Gastroesophageal sphincter (tissue), 4 donors: ENCODE measurements at regions not wholly inside any gene's neighbourhood (a gene's known extent, or its start where the extent isn't known, plus 50 kb on each side); places are given as distances from the start of the nearest gene placed in this dataset.

Source experiments
- ATAC-seq: fragments of 150-250 bp; one replicate; pipeline ENCODE4 v1.9.1; 2016; ENCODE audit warnings: mild to moderate bottlenecking, moderate library complexity
- H3K27ac ChIP-seq, 4 donors: fragments of 200-600 bp; sonication (generic) in 3 of 4; 1 replicate in 3 of 4; 2 replicates in 1 of 4; pipeline ENCODE4 v1.5.1; 2016 to 2019
- H3K27me3 ChIP-seq: fragments of 200-600 bp; sonication (generic); one replicate; pipeline ENCODE4 v1.5.1; 2019
- H3K36me3 ChIP-seq, 2 donors: fragments of 200-600 bp; sonication (generic); one replicate each; pipeline ENCODE4 v1.5.1; 2019; ENCODE audit warnings: control low read depth in 1 of 2
- H3K4me1 ChIP-seq, 3 donors: fragments of 200-600 bp; sonication (generic); 1 replicate in 2 of 3; 2 replicates in 1 of 3; pipeline ENCODE4 v1.5.1; 2016 to 2019; ENCODE audit warnings: control low read depth in 2 of 3
- H3K4me3 ChIP-seq, 2 donors: fragments of 200-600 bp; sonication (generic); one replicate each; pipeline ENCODE4 v1.5.1; 2019; ENCODE audit warnings: mild to moderate bottlenecking in 1 of 2, moderate library complexity in 1 of 2
- H3K9me3 ChIP-seq, 3 donors: fragments of 200-600 bp; sonication (generic); one replicate each; pipeline ENCODE4 v1.5.1; 2017 to 2019; ENCODE audit warnings: control low read depth in 2 of 3
- CTCF ChIP-seq, 4 experiments: fragments of 200-600 bp in 2 of 4; fragments of 450-650 bp in 2 of 4; sonication (generic) in 1 of 4; IDR thresholded peaks; one replicate each; pipeline ENCODE4 v1.5.1; 2017 to 2019; ENCODE audit warnings: antibody characterized with exemption in 4 of 4, mild to moderate bottlenecking in 2 of 4, moderate library complexity in 2 of 4
- EP300 ChIP-seq: sonication (generic); formaldehyde crosslinking; IDR thresholded peaks from one replicate; pipeline ENCODE4 v1.6.1; 2017; ENCODE audit warnings: antibody characterized with exemption, mild to moderate bottlenecking
- POLR2A ChIP-seq, 2 donors: fragments of 450-650 bp; IDR thresholded peaks; one replicate each; pipeline ENCODE4 v1.6.1; 2017; ENCODE audit warnings: antibody characterized with exemption in 2 of 2, mild to moderate bottlenecking in 2 of 2, moderate library complexity in 1 of 2
- POLR2AphosphoS5 ChIP-seq: sonication (generic); formaldehyde crosslinking; IDR thresholded peaks from one replicate; pipeline ENCODE4 v1.6.1; 2017; ENCODE audit warnings: antibody characterized with exemption
- WGBS, 2 donors: methylation state at CpG; one replicate each; pipeline ENCODE4 v1.1.5; 2018; ENCODE audit warnings: low coverage in 1 of 2; 5-methylcytosine and 5-hydroxymethylcytosine counted together

GRCh38 chr18:78672862-78673446 lies 306.7 kb upstream of the SALL3 start:
- H3K36me3 ChIP-seq: no peaks in the 10 kb centered on the region
- H3K27ac ChIP-seq: no peak overlapping the region
- ATAC-seq: no peak
- no peak for TF ChIP-seq EP300
- TF ChIP-seq POLR2AphosphoS5: no peak
- TF ChIP-seq POLR2A (IDR thresholded peaks at IDR 0.05): no peak
- TF ChIP-seq CTCF (IDR thresholded peaks at IDR 0.05): no peak
- no peaks in the 10 kb centered on the region for H3K4me1 ChIP-seq
- H3K9me3 ChIP-seq: no peaks in the 10 kb centered on the region
- 66 to 88% methylated on average over 5 to 8 of the region's 21 CpGs for WGBS, 2 donors
- H3K4me3 ChIP-seq: no peak overlapping the region
- peaks cover 10% of the 10 kb centered on the region for H3K27me3 ChIP-seq

GRCh38 chr18:78673516-78674321 lies 305.9 kb upstream of the SALL3 start:
- Histone ChIP-seq H3K27me3 (peaks cover 10% of the 10 kb centered on the region), H3K4me3 (no peak overlapping the region), H3K4me1 (no peaks in the 10 kb centered on the region), H3K36me3 (no peaks in the 10 kb centered on the region), H3K27ac (no peak overlapping the region), H3K9me3 (no peaks in the 10 kb centered on the region)
- ATAC-seq: no peak
- TF ChIP-seq POLR2AphosphoS5: no peak
- 78 to 89% methylated on average over 5 to 8 of the region's 19 CpGs for WGBS, 2 donors

- H3K27ac ChIP-seq: no peak overlapping the region
- 93% methylated on average over 2 of the region's 8 CpGs; no CpG with 5 or more reads in 1 of the 2 donors for WGBS, 2 donors
- H3K27me3 ChIP-seq: peaks cover 10% of the 10 kb centered on the region
- no peaks in the 10 kb centered on the region for H3K36me3 ChIP-seq
- H3K4me3 ChIP-seq: no peak overlapping the region
- H3K9me3 ChIP-seq: no peaks in the 10 kb centered on the region
- TF ChIP-seq CTCF (IDR thresholded peaks at IDR 0.05) (no peak), EP300 (no peak), POLR2A (IDR thresholded peaks at IDR 0.05) (no peak), POLR2AphosphoS5 (no peak)
- H3K4me1 ChIP-seq: no peaks in the 10 kb centered on the region
- ATAC-seq: no peak
Measured at GRCh38 chr18:78675231-78675630, 304.4 kb upstream of the SALL3 start.

- H3K36me3 ChIP-seq: no peaks in the 10 kb centered on the region
- no peak overlapping the region for H3K4me3 ChIP-seq
- H3K4me1 ChIP-seq: no peaks in the 10 kb centered on the region
- WGBS, 2 donors: 90 to 92% methylated on average over 2 to 5 of the region's 19 CpGs
- no peak for ATAC-seq
- H3K27me3 ChIP-seq: peaks cover 5% of the 10 kb centered on the region
- no peaks in the 10 kb centered on the region for H3K9me3 ChIP-seq
- TF ChIP-seq CTCF (IDR thresholded peaks at IDR 0.05) (no peak), POLR2A (IDR thresholded peaks at IDR 0.05) (no peak), POLR2AphosphoS5 (no peak), EP300 (no peak)
- H3K27ac ChIP-seq: no peak overlapping the region
Measured at GRCh38 chr18:78676622-78677482, 302.8 kb upstream of the SALL3 start.
